HEK293 (cell line): ENCODE measurements at regions not wholly inside any gene's neighbourhood (a gene's known extent, or its start where the extent isn't known, plus 50 kb on each side); places are given as distances from the start of the nearest gene placed in this dataset.

Experiments
- CTCF ChIA-PET: fragments of 350-600 bp; formaldehyde crosslinking; extraction: SDS; loops from one replicate; lab custom pipeline; 2021; ENCODE audit warnings: antibody characterized with exemption; lab: Yijun Ruan, JAX
- POLR2A ChIA-PET: fragments of 300-600 bp; formaldehyde crosslinking; extraction: SDS; loops from one replicate; lab custom pipeline; 2020; ENCODE audit warnings: antibody characterized with exemption, inconsistent platforms; lab: Yijun Ruan, JAX
- H3K27ac ChIP-seq: fragments of 200-500 bp; sonication (Bioruptor generic); 2 replicates; pipeline ENCODE4 v1.5.1; 2014; ENCODE audit warnings: low read depth, low read length, control low read depth, inconsistent platforms; ENCODE audit errors: extremely low read depth
- H3K36me3 ChIP-seq, 2 experiments: fragments of 200-500 bp in 1 of 2; sonication (Bioruptor generic) in 1 of 2; 1 replicate in 1 of 2; 2 replicates in 1 of 2; pipeline ENCODE4 v1.5.1; 2014 to 2017; ENCODE audit warnings: inconsistent platforms in 2 of 2, low read length in 2 of 2; ENCODE audit not compliant: control insufficient read depth in 2 of 2, insufficient read depth in 1 of 2
- H3K4me1 ChIP-seq: fragments of 200-500 bp; sonication (Bioruptor generic); 2 replicates; pipeline ENCODE4 v1.5.1; 2014; ENCODE audit warnings: mild to moderate bottlenecking, low read length, inconsistent platforms; ENCODE audit not compliant: control insufficient read depth, insufficient read depth
- H3K4me3 ChIP-seq: 2 replicates; pipeline ENCODE4 v1.5.1; 2011; ENCODE audit warnings: low read depth, mild to moderate bottlenecking, control low read depth, low read length, moderate library complexity
- H3K9me3 ChIP-seq: fragments of 200-500 bp; sonication (Bioruptor generic); 2 replicates; pipeline ENCODE4 v1.5.1; 2014; ENCODE audit warnings: low read depth, low read length, inconsistent platforms; ENCODE audit not compliant: control insufficient read depth, insufficient read depth
- BCL6B ChIP-seq: fragments of 450-650 bp; formaldehyde crosslinking; IDR thresholded peaks from 2 replicates; pipeline ENCODE4 v1.5.1; 2017; ENCODE audit warnings: missing biosample characterization, missing genetic modification characterization
- GLI2 ChIP-seq: fragments of 450-650 bp; formaldehyde crosslinking; IDR thresholded peaks from 2 replicates; pipeline ENCODE4; 2017; ENCODE audit warnings: missing biosample characterization, missing genetic modification characterization, low read depth, borderline replicate concordance
- KLF17 ChIP-seq: fragments of 450-650 bp; formaldehyde crosslinking; IDR thresholded peaks from 2 replicates; pipeline ENCODE4 v1.5.1; 2016; ENCODE audit warnings: missing biosample characterization, missing genetic modification characterization
- SP7 ChIP-seq: fragments of 450-650 bp; formaldehyde crosslinking; IDR thresholded peaks from 2 replicates; pipeline ENCODE4 v1.5.1; 2016; ENCODE audit warnings: missing biosample characterization, missing genetic modification characterization
- ZBTB11 ChIP-seq: fragments of 450-650 bp; formaldehyde crosslinking; conservative IDR thresholded peaks from 2 replicates; pipeline ENCODE4 v1.5.1; 2016; ENCODE audit warnings: low read depth, missing biosample characterization, missing genetic modification characterization
- ZBTB20 ChIP-seq: fragments of 450-650 bp; formaldehyde crosslinking; IDR thresholded peaks from 2 replicates; pipeline ENCODE4 v1.5.1; 2016; ENCODE audit warnings: missing biosample characterization, missing genetic modification characterization
- ZIC2 ChIP-seq: fragments of 450-650 bp; formaldehyde crosslinking; IDR thresholded peaks from 2 replicates; pipeline ENCODE4 v1.5.1; 2016; ENCODE audit warnings: missing biosample characterization, missing genetic modification characterization
- ZNF133 ChIP-seq: fragments of 450-650 bp; formaldehyde crosslinking; IDR thresholded peaks from 2 replicates; pipeline ENCODE4 v1.5.1; 2016; ENCODE audit warnings: missing biosample characterization, missing genetic modification characterization
- ZNF157 ChIP-seq: fragments of 450-650 bp; formaldehyde crosslinking; IDR thresholded peaks from 2 replicates; pipeline ENCODE4 v1.5.1; 2016; ENCODE audit warnings: missing biosample characterization, missing genetic modification characterization
- ZNF23 ChIP-seq: fragments of 450-650 bp; formaldehyde crosslinking; IDR thresholded peaks from 2 replicates; pipeline ENCODE4 v1.5.1; 2016; ENCODE audit warnings: missing biosample characterization, missing genetic modification characterization, borderline replicate concordance
- ZNF473 ChIP-seq: fragments of 450-650 bp; formaldehyde crosslinking; IDR thresholded peaks from 2 replicates; pipeline ENCODE4 v1.5.1; 2017; ENCODE audit warnings: missing biosample characterization, missing genetic modification characterization
- ZNF530 ChIP-seq: fragments of 450-650 bp; formaldehyde crosslinking; IDR thresholded peaks from 2 replicates; pipeline ENCODE4 v1.5.1; 2016; ENCODE audit warnings: low read depth, missing biosample characterization, missing genetic modification characterization
- ZNF555 ChIP-seq: fragments of 450-650 bp; formaldehyde crosslinking; conservative IDR thresholded peaks from 2 replicates; pipeline ENCODE4 v1.5.1; 2017; ENCODE audit warnings: missing biosample characterization, mild to moderate bottlenecking, missing genetic modification characterization, inconsistent platforms
- ZNF585B ChIP-seq: fragments of 450-650 bp; formaldehyde crosslinking; IDR thresholded peaks from 2 replicates; pipeline ENCODE4 v1.5.1; 2016; ENCODE audit warnings: missing biosample characterization, missing genetic modification characterization
- ZNF677 ChIP-seq: fragments of 450-650 bp; IDR thresholded peaks from 2 replicates; pipeline ENCODE4 v1.5.0; 2018; ENCODE audit warnings: missing biosample characterization, mild to moderate bottlenecking, missing genetic modification characterization, moderate library complexity
- ZNF701 ChIP-seq: fragments of 450-650 bp; formaldehyde crosslinking; IDR thresholded peaks from 2 replicates; pipeline ENCODE4 v1.5.1; 2016; ENCODE audit warnings: missing biosample characterization, missing genetic modification characterization
- ZNF785 ChIP-seq: fragments of 450-650 bp; formaldehyde crosslinking; IDR thresholded peaks from 2 replicates; pipeline ENCODE4 v1.5.1; 2016; ENCODE audit warnings: missing biosample characterization, missing genetic modification characterization
- ZSCAN5A ChIP-seq: fragments of 450-650 bp; formaldehyde crosslinking; IDR thresholded peaks from 2 replicates; pipeline ENCODE4 v1.5.1; 2016; ENCODE audit warnings: missing biosample characterization, missing genetic modification characterization

GRCh38 chr4:126756050-126756829, 876.5 kb upstream of the INTU start (continued):
- TF ChIP-seq ZBTB11 (no peak), ZNF785 (tag by site-specific recombination) (no peak), BCL6B (no peak), ZNF23 (no peak), ZNF585B (tag by site-specific recombination) (no peak), ZBTB20 (tag by site-specific recombination) (no peak), ZNF530 (tag by site-specific recombination) (no peak)

GRCh38 chr4:126757219-126757618, 875.5 kb upstream of the INTU start:
- CTCF ChIA-PET = no interaction called here
- H3K36me3 ChIP-seq = no peaks in the 10 kb centered on the region
- no peak for TF ChIP-seq ZNF555 (tag by site-specific recombination)
- no peak for TF ChIP-seq ZNF473 (tag by site-specific recombination)
- TF ChIP-seq ZNF677 (tag by site-specific recombination) = no peak
- no peak for TF ChIP-seq ZNF157 (tag by site-specific recombination)
- no peak for TF ChIP-seq SP7 (tag by site-specific recombination)
- TF ChIP-seq ZNF701 (tag by site-specific recombination) = no peak
- TF ChIP-seq ZNF585B (tag by site-specific recombination) = no peak
- no peak for TF ChIP-seq ZNF133 (tag by site-specific recombination)
- no peak for TF ChIP-seq ZSCAN5A (tag by site-specific recombination)
- TF ChIP-seq GLI2 (tag by site-specific recombination) = no peak
- TF ChIP-seq ZIC2 (tag by site-specific recombination) = no peak
- TF ChIP-seq KLF17 (tag by site-specific recombination) = no peak
- no peaks in the 10 kb centered on the region for H3K9me3 ChIP-seq
- POLR2A ChIA-PET = no interaction called here
- no peak overlapping the region for H3K4me3 ChIP-seq
- H3K27ac ChIP-seq = no peak overlapping the region
- H3K4me1 ChIP-seq = no peaks in the 10 kb centered on the region
